ENCODE measurements at regions not wholly inside any gene's neighbourhood (a gene's known extent, or its start where the extent isn't known, plus 50 kb on each side); places are given as distances from the start of the nearest gene placed in this dataset.
"Not testable (repeated sequence)": the region's sequence is repeated elsewhere in the genome, so short reads cannot be mapped to it uniquely, and the experiment has no call there.

GRCh38 chr7:152594801-152595200 is 81.1 kb downstream of the XRCC2 start:
- no peak for DNase-seq

- DNase-seq = no peak
Observed at GRCh38 chr7:152591976-152592375, 84.0 kb downstream of the XRCC2 start.

DNA sequence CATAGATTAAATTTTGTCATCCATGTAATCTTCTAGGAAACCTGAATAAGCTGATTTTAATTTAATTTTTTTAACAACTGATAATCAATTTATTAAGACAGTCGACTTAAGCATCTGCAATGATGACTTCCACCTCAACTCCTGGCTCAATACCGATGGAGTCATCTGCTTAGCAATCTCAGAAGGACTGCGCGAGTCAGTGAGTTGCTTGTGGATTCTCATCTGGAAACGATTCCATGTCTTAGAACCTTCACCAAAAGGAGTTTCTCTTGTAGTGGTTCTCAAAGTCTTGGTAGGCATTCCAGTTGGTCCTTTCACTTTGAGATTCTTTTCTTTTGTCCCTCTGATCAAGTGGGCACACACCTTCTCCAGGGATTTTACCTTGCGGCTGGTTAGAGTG is 85.5 kb downstream of the XRCC2 start:
- DNase-seq = no peak

DNA sequence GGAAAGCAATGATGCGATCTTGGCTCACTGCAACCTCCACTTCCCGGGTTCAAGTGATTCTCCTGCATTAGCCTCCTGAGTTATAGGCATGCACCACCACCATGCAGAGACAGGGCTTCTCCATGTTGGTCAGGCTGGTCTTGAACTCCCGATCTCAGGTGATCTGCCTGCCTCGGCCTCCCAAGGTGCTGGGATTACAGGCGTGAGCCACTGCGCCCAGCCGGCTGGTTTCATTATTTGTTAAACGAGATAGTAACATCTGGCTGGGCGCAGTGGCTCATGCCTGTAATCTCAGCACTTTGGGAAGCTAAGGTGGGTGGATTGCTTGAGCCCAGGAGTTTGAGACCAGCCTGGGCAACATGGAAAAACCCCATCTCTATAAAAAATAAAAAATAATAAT is 86.1 kb downstream of the XRCC2 start:
- DNase-seq = not testable (repeated sequence)

DNA sequence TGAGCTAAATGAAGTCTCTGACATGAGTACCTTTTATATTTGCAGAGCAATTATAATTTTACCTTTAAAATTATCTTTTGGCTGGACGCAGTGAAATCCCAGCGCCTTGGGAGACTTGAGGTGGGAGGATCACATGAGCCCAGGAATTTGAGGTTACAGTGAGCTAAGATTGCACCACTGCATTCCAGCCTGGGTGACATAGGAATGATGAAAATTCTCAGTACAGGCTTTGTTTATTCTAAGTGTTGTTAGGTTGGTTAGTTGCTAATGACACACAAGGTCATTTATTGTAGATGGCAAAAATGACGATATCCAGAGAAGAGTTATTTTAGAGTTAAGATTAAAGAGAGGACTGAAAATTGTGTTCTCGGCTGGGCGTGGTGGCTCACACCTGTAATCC is 87.6 kb downstream of the XRCC2 start:
- no peak for DNase-seq

GRCh38 chr7:152587366-152587765 is 88.6 kb downstream of the XRCC2 start:
- DNase-seq = no peak

DNA sequence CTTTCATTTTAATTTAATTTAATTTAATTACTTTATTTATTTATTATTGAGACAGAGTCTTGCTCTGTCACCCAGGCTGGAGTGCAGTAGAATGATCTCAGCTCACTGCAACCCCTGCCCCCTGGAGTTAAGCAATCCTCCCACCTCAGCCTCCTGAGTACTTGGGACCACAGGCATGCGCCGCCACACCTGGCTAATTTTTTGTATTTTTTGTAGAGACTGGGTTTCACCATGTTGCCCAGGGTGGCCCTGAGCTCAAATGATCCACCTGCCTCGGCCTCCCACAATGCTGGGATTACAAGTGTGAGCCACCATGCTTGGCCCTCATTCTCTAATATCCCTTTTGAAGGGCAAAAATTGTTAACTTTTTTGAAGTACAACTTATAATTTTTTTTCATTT is 92.9 kb downstream of the XRCC2 start:
- DNase-seq = no peak

- DNase-seq = no peak
Observed at GRCh38 chr7:152579070-152579469, 96.9 kb downstream of the XRCC2 start.

DNA sequence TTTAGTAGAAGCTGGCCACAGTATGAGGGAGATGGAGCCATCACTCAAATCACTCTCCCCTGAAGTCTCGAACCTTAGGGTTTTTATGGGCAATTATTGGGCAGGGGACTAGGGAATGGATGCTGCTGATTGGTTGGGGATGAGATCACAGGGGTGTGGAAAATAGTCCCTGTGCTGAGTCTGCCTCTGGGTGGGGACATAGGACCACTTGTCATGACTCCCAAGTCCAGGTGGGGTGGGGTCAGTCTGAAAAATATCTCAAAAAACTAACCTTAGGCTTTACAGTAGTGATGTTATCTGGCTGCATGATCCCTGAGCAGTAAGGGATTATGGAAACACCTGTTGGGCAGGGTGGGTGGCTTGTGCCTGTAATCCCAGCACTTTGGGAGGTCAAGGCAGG is 98.6 kb downstream of the XRCC2 start:
- no peak for DNase-seq

DNA sequence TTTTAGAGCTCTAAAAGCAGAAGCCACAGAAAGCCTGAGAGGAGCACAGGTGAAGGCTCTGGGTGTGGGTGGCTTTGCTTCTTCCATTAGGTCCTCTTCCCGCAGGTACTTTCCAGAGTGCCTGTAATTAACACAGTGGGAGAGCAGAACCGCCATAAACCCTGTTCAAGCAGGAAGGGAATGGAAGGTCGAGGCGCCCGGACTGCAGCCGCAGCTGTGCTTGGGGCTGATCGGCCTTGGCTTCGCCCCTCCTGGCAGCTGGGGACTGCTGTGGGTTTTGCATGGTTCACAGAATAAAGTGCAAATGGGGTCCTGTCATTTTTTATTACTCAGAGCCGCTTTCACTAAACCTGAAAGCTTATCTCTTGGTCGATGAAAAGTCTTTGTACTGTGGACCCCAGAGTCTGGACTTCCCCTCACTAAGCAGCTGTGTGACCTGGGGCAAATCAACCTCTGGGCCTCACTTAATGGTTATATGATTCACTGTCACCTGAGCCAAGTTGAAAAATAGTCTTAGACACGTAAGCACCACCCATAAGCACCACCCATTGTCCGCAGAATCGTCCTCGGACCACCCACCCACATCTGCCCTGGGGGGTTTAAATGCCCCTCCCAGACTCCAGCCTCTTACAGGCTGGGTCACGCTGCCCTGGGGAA is 100.9 kb downstream of the XRCC2 start:
- no peak for DNase-seq

- DNase-seq = not testable (repeated sequence)
Observed at GRCh38 chr7:152573186-152573585, 102.8 kb downstream of the XRCC2 start.

DNA sequence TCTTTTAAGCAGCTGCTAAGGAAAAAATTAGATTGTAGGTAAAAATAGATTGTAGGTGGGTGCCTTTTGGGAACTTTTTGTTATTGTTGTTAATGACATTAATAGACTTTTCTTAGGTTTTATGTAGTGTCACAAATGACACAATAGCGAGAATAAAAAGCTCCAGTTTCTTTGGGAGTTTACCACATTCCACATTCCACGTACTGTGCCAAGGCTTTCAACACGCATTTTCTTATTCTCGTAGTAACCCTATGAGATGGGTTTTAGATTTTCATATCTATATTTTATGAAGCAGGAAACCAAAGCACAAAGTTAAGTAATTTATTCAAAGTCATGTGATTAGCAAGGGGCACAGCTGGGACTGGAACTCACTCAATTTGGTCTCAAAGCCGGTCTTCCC is 103.8 kb downstream of the XRCC2 start:
- DNase-seq = no peak

DNA sequence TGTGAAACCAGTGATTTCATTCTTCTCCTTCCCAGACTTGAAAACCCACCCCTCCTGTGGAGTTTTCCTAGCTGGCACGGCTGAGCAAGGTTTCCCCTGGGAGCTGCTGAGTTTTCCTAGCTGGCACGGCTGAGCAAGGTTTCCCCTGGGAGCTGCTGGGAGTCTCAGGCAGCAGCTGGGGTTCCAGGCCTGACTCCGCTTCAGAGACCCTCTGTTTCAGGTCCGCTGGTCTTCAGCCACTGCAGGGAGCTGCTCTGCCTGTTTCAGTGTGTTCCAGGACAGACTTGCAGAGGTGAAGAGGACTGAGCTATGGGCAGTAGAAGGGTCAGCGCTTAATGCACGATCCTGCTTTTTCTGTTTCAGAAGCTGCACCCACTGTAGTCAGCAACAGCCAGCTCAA is 104.9 kb downstream of the XRCC2 start:
- DNase-seq = no peak

DNA sequence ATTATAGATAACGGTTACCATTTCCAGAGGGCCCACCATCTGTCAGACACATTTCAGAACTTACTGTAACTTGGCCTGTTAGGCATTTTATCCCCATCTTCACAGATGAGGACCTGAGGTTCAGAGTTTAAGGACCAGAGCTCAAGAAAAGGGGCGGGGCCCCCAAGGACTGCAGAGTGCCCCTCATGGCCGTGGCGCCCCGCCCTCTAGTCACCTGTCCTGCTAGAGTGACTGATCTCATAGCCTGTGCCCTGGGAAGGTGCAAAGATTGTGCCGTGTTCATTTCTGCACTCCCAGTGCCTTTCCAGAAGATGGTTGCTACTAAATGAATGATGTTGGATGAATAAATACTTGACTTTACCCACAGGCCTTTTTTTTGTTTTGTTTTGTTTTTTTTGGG is 107.0 kb downstream of the XRCC2 start:
- no peak for DNase-seq

- DNase-seq = no peak
Observed at GRCh38 chr7:152565731-152566130, 110.2 kb downstream of the XRCC2 start.

GRCh38 chr7:152564656-152565250 is 111.2 kb downstream of the XRCC2 start:
- no peak for DNase-seq

GRCh38 chr7:152556013-152556755 is 119.8 kb downstream of the XRCC2 start:
- DNase-seq = no peak

- DNase-seq = no peak
Observed at GRCh38 chr7:152553671-152554317, 118.0 kb upstream of the KMT2C start.

- DNase-seq = no peak
Observed at GRCh38 chr7:152551304-152552036, 115.7 kb upstream of the KMT2C start.

GRCh38 chr7:152544971-152545619 is 109.3 kb upstream of the KMT2C start:
- no peak for DNase-seq

DNA sequence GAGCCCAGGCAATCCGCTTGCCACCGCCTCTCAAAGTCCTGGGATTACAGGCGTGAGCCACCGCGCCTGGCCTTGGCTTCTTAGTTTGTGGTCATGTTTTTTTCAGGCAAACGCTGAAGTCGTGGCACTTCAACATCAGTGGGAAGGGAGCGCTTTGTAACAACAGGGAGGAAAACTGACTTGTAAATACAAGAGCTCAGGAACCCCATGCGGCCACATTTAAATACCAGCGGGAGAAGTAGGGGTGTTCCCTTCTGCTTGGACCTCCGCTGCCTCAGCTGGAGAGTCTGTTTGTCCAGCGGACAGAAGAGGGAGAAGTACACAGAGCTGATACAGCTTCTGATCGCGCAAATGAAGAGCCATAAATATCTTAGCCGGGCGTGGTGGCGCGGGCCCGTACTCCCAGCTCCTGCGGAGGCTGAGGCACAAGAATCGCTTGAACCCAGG is 108.7 kb upstream of the KMT2C start:
- DNase-seq = no peak

GRCh38 chr7:152543799-152544198 is 108.0 kb upstream of the KMT2C start:
- DNase-seq = no peak

DNA sequence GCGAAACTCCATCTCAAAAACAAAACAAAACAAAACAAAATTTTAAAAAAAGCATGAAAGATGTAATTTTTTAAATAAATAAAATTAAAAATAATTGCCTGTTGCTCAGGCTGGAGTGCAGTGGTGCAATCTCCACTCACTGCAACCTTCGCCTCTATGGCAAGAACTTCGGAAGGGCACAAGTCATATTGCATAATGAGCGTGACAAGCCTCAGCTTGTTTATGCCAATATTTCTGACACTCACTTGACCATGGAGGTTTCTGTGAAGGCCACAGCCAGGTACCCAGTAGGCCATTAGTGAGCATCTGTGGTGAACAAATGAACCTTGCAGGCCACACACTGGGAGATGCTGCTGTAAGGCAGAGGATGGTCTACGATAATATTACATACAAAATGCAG is 106.1 kb upstream of the KMT2C start:
- DNase-seq = no peak
